GM12872 (cell line): ENCODE measurements at regions not wholly inside any gene's neighbourhood (a gene's known extent, or its start where the extent isn't known, plus 50 kb on each side); places are given as distances from the start of the nearest gene placed in this dataset.

Experiments used
- CTCF ChIP-seq: IDR thresholded peaks from 3 replicates; pipeline ENCODE4 v1.5.1; 2011; ENCODE audit warnings: low read depth, mild to moderate bottlenecking, low read length, moderate library complexity; ENCODE audit not compliant: insufficient read depth

- no peak for TF ChIP-seq CTCF
Measured at GRCh38 chr2:120618830-120619229, 116.8 kb upstream of the GLI2 start.

GRCh38 chr2:120619579-120619978 lies 116.1 kb upstream of the GLI2 start:
- TF ChIP-seq CTCF: no peak

GRCh38 chr2:120620025-120620793 lies 115.5 kb upstream of the GLI2 start:
- no peak for TF ChIP-seq CTCF

GRCh38 chr2:120622159-120622869 lies 113.4 kb upstream of the GLI2 start:
- no peak for TF ChIP-seq CTCF

GRCh38 chr2:120622886-120623753 lies 112.5 kb upstream of the GLI2 start:
- no peak for TF ChIP-seq CTCF

GRCh38 chr2:120624061-120624737 lies 111.5 kb upstream of the GLI2 start:
- no peak for TF ChIP-seq CTCF
